H9 (cell line): ENCODE measurements at regions not wholly inside any gene's neighbourhood (a gene's known extent, or its start where the extent isn't known, plus 50 kb on each side); places are given as distances from the start of the nearest gene placed in this dataset.

Experiments
- DNase-seq: peaks from one replicate; pipeline ENCODE4 v3.0.0-alpha.2; 2017
- H2AFZ ChIP-seq: one replicate; pipeline ENCODE4 v1.6.1; 2013; ENCODE audit warnings: mild to moderate bottlenecking, low read length, control low read depth, moderate library complexity
- H2AK5ac ChIP-seq: 2 replicates; pipeline ENCODE4 v1.6.1; 2013; ENCODE audit warnings: low read length, control low read depth, mixed read lengths; ENCODE audit not compliant: insufficient read length
- H2BK120ac ChIP-seq: one replicate; pipeline ENCODE4 v1.6.1; 2013; ENCODE audit warnings: low read depth, mild to moderate bottlenecking, low read length, control low read depth, inconsistent platforms; ENCODE audit not compliant: poor library complexity, severe bottlenecking
- H2BK12ac ChIP-seq: 2 replicates; pipeline ENCODE4 v1.6.1; 2013; ENCODE audit warnings: low read length, control low read depth, mixed read lengths, low read depth; ENCODE audit not compliant: insufficient read length
- H2BK15ac ChIP-seq: 2 replicates; pipeline ENCODE4 v1.6.1; 2013; ENCODE audit warnings: low read depth, low read length, control low read depth
- H2BK20ac ChIP-seq: one replicate; pipeline ENCODE4 v1.6.1; 2013; ENCODE audit warnings: low read depth, mild to moderate bottlenecking, low read length, control low read depth, inconsistent platforms; ENCODE audit not compliant: poor library complexity, severe bottlenecking
- H2BK5ac ChIP-seq: 2 replicates; pipeline ENCODE4 v1.6.1; 2013; ENCODE audit warnings: low read length, control low read depth, mixed read lengths; ENCODE audit not compliant: insufficient read length
- H3K14ac ChIP-seq: 2 replicates; pipeline ENCODE4 v1.6.1; 2013; ENCODE audit warnings: low read length, control low read depth; ENCODE audit not compliant: insufficient read depth
- H3K18ac ChIP-seq: 2 replicates; pipeline ENCODE4 v1.6.1; 2013; ENCODE audit warnings: low read depth, mild to moderate bottlenecking, mixed read lengths, low read length, control low read depth; ENCODE audit not compliant: insufficient read length
- H3K23ac ChIP-seq: 2 replicates; pipeline ENCODE4 v1.6.1; 2013; ENCODE audit warnings: low read length, control low read depth, mixed read lengths, low read depth; ENCODE audit not compliant: insufficient read length
- H3K23me2 ChIP-seq: 2 replicates; pipeline ENCODE4 v1.6.1; 2013; ENCODE audit warnings: low read depth, mild to moderate bottlenecking, mixed read lengths, low read length, control low read depth; ENCODE audit not compliant: insufficient read length, poor library complexity, severe bottlenecking
- H3K27ac ChIP-seq: 2 replicates; pipeline ENCODE4 v1.5.1; 2013; ENCODE audit warnings: low read length, control low read depth, mixed read lengths, low read depth; ENCODE audit not compliant: insufficient read length
- H3K27me3 ChIP-seq: 2 replicates; pipeline ENCODE4 v1.6.1; 2013; ENCODE audit warnings: low read length, control low read depth, inconsistent platforms; ENCODE audit not compliant: insufficient read depth
- H3K4ac ChIP-seq: 2 replicates; pipeline ENCODE4 v1.6.1; 2013; ENCODE audit warnings: low read depth, mild to moderate bottlenecking, control low read depth, inconsistent platforms, low read length, moderate library complexity
- H3K4me1 ChIP-seq: 2 replicates; pipeline ENCODE4 v1.6.1; 2013; ENCODE audit warnings: low read length, control low read depth, inconsistent platforms; ENCODE audit not compliant: insufficient read depth
- H3K4me2 ChIP-seq: 2 replicates; pipeline ENCODE4 v1.6.1; 2013; ENCODE audit warnings: low read length, control low read depth, mixed read lengths; ENCODE audit not compliant: insufficient read length, insufficient read depth
- H3K56ac ChIP-seq: 2 replicates; pipeline ENCODE4 v1.6.1; 2013; ENCODE audit warnings: low read depth, mild to moderate bottlenecking, mixed read lengths, low read length, control low read depth; ENCODE audit not compliant: insufficient read length
- H3K79me1 ChIP-seq: 2 replicates; pipeline ENCODE4 v1.6.1; 2013; ENCODE audit warnings: low read depth, mild to moderate bottlenecking, moderate library complexity, low read length, control low read depth, inconsistent platforms; ENCODE audit not compliant: insufficient read depth, poor library complexity, severe bottlenecking
- H3K79me2 ChIP-seq: 2 replicates; pipeline ENCODE4 v1.6.1; 2013; ENCODE audit warnings: low read length, control low read depth, inconsistent platforms; ENCODE audit not compliant: insufficient read depth
- H3K9ac ChIP-seq: 2 replicates; pipeline ENCODE4 v1.6.1; 2013; ENCODE audit warnings: low read length, control low read depth, mixed read lengths; ENCODE audit not compliant: insufficient read length; ENCODE audit errors: extremely low read depth
- H3K9me3 ChIP-seq: one replicate; pipeline ENCODE4 v1.6.1; 2013; ENCODE audit warnings: low read depth, low read length, inconsistent platforms; ENCODE audit not compliant: control insufficient read depth
- H3T11ph ChIP-seq: one replicate; pipeline ENCODE4 v1.6.1; 2013; ENCODE audit warnings: mild to moderate bottlenecking, low read length, control low read depth, inconsistent platforms
- H4K20me1 ChIP-seq: one replicate; pipeline ENCODE4 v1.6.1; 2013; ENCODE audit not compliant: control insufficient read depth, insufficient read length, insufficient read depth
- H4K5ac ChIP-seq: 2 replicates; pipeline ENCODE4 v1.6.1; 2013; ENCODE audit warnings: low read depth, mild to moderate bottlenecking, mixed read lengths, low read length, control low read depth; ENCODE audit not compliant: insufficient read length
- H4K8ac ChIP-seq: replicated peaks from 2 replicates; pipeline ENCODE4 v1.6.1; 2013; ENCODE audit warnings: low read length, control low read depth, mixed read lengths, low read depth; ENCODE audit not compliant: insufficient read length
- H4K91ac ChIP-seq: 2 replicates; pipeline ENCODE4 v1.6.1; 2013; ENCODE audit warnings: low read depth, mild to moderate bottlenecking, moderate library complexity, mixed read lengths, low read length, control low read depth; ENCODE audit not compliant: insufficient read length
- H3K27ac Mint-ChIP-seq, 3 experiments: 2 replicates in 2 of 3; 3 replicates in 1 of 3; pipeline ENCODE4 v1.8.0; 2020 to 2021; ENCODE audit warnings: mixed read lengths in 3 of 3, mild to moderate bottlenecking in 1 of 3, moderate library complexity in 1 of 3
- H3K27me3 Mint-ChIP-seq: 2 replicates; pipeline ENCODE4 v1.8.0; 2021; ENCODE audit warnings: low read depth, mild to moderate bottlenecking, moderate library complexity, mixed read lengths
- H3K36me3 Mint-ChIP-seq, 3 experiments: 2 replicates in 2 of 3; 3 replicates in 1 of 3; pipeline ENCODE4 v1.8.0; 2020 to 2021; ENCODE audit warnings: low read depth in 3 of 3, mixed read lengths in 3 of 3; ENCODE audit not compliant: insufficient read depth in 1 of 3
- H3K4me1 Mint-ChIP-seq, 2 experiments: 2 replicates each; pipeline ENCODE4 v1.8.0; 2020; ENCODE audit warnings: mixed read lengths in 2 of 2
- H3K4me3 Mint-ChIP-seq, 2 experiments: 2 replicates in 1 of 2; 3 replicates in 1 of 2; pipeline ENCODE4 v1.8.0; 2020 to 2021; ENCODE audit warnings: mild to moderate bottlenecking in 2 of 2, mixed read lengths in 2 of 2, moderate library complexity in 1 of 2
- H3K9me3 Mint-ChIP-seq, 2 experiments: 2 replicates in 1 of 2; 3 replicates in 1 of 2; pipeline ENCODE4 v1.8.0; 2020; ENCODE audit warnings: mild to moderate bottlenecking in 2 of 2, mixed read lengths in 2 of 2, moderate library complexity in 1 of 2
- WGBS: extraction: QIAGEN DNeasy Blood & Tissue Kit; methylation state at CpG from one replicate; pipeline ENCODE4 v1.1.7; 2013; ENCODE audit warnings: missing lambda C conversion rate, low lambda C conversion rate, mixed read lengths; ENCODE audit not compliant: insufficient read length; ENCODE audit errors: extremely low coverage; 5-methylcytosine and 5-hydroxymethylcytosine counted together
- TF ChIP-seq, protein P1 (sequence below): fragments of 200-600 bp; sonication (generic); conservative IDR thresholded peaks from 3 replicates; pipeline ENCODE4 v1.8.0; 2021; ENCODE audit warnings: antibody characterized with exemption, mild to moderate bottlenecking

DNA sequence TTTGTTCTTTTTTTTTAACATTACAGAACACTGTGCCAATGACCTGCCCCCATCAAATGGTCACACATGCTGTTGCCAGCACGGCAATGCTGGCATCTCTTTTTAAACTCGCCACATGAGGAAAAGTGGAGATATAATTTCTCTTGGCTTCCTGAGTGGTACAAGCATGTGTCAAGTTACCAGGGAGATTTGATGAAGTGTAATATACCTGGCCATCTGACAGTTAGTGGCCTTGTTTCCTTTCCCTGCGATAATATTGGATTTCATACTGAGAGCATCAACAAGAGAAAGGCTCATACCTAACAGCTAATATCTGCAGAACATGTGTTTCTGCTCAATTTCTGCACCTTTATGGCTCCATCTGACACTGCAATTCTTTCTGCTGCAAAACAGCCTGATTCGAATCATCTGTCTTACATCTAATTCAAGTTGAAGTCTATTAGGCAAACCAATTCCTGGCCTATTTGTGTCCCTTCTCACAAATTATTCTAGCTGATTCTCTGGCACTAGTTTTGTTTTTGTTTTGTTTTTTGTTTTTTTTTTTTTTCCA, 519.5 kb downstream of the PREX1 start:
- Histone ChIP-seq H4K91ac (no peak overlapping the region), H3K79me1 (no peaks in the 10 kb centered on the region), H2BK20ac (no peak overlapping the region), H3K9me3 (no peaks in the 10 kb centered on the region), H3K14ac (no peak overlapping the region), H2BK15ac (no peak overlapping the region), H3K23me2 (no peaks in the 10 kb centered on the region), H3K4me1 (no peaks in the 10 kb centered on the region), H4K8ac (no peak overlapping the region), H2BK5ac (no peak overlapping the region), H2AK5ac (no peak overlapping the region), H2AFZ (no peak overlapping the region), H3K4ac (no peak overlapping the region), H2BK12ac (no peak overlapping the region), H3K23ac (no peak overlapping the region), H4K20me1 (no peaks in the 10 kb centered on the region), H4K5ac (no peak overlapping the region), H3K27me3 (no peaks in the 10 kb centered on the region), H3K18ac (no peak overlapping the region), H3K56ac (no peak overlapping the region), H3K79me2 (no peaks in the 10 kb centered on the region), H3K4me2 (no peak overlapping the region), H3K9ac (no peak overlapping the region), H2BK120ac (no peak overlapping the region), H3T11ph (no peak overlapping the region), H3K27ac (no peak overlapping the region)
- H3K36me3 Mint-ChIP-seq, result peaks cover 0 to 4% (median 0%) of the 10 kb centered on the region in 3 experiments; a peak in 1 of 7 replicates
- DNase-seq, result no peak
- no peaks in the 10 kb centered on the region; a peak in 1 of 5 replicates for H3K9me3 Mint-ChIP-seq
- no peak overlapping the region for H3K4me3 Mint-ChIP-seq
- peaks cover 7% of the 10 kb centered on the region for H3K27me3 Mint-ChIP-seq
- peaks cover 23 to 26% of the 10 kb centered on the region in 2 experiments for H3K4me1 Mint-ChIP-seq
- TF ChIP-seq, protein P1, sequence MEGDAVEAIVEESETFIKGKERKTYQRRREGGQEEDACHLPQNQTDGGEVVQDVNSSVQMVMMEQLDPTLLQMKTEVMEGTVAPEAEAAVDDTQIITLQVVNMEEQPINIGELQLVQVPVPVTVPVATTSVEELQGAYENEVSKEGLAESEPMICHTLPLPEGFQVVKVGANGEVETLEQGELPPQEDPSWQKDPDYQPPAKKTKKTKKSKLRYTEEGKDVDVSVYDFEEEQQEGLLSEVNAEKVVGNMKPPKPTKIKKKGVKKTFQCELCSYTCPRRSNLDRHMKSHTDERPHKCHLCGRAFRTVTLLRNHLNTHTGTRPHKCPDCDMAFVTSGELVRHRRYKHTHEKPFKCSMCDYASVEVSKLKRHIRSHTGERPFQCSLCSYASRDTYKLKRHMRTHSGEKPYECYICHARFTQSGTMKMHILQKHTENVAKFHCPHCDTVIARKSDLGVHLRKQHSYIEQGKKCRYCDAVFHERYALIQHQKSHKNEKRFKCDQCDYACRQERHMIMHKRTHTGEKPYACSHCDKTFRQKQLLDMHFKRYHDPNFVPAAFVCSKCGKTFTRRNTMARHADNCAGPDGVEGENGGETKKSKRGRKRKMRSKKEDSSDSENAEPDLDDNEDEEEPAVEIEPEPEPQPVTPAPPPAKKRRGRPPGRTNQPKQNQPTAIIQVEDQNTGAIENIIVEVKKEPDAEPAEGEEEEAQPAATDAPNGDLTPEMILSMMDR, result no peak
- no peak overlapping the region for H3K27ac Mint-ChIP-seq
- no CpG with 5 or more reads among the region's 4 CpGs for WGBS
